K562 (cell line): ENCODE measurements at regions not wholly inside any gene's neighbourhood (a gene's known extent, or its start where the extent isn't known, plus 50 kb on each side); places are given as distances from the start of the nearest gene placed in this dataset.

Source experiments
- ATAC-seq: fragments of 200-7000 bp; cut with Tn5 transposase; 3 replicates; pipeline ENCODE4 v1.9.1; 2020; ENCODE audit warnings: moderate library complexity
- BruUV-seq: library from RNA; stranded (reverse); fragments of 400-500 nt; replicated peaks from 2 replicates; lab custom pipeline; 2021; lab: Mats Ljungman, UMichigan
- CTCF ChIA-PET: fragments of 300-600 bp; formaldehyde crosslinking; extraction: SDS; loops from one replicate; lab custom pipeline; 2021; ENCODE audit warnings: low intra/inter-chr PET ratio; lab: Yijun Ruan, JAX
- POLR2A ChIA-PET: fragments of 300-600, 350-650 bp; sonication (Branson Sonifier 250); formaldehyde crosslinking; extraction: SDS; loops from one replicate; lab custom pipeline; 2021; ENCODE audit warnings: antibody characterized with exemption, inconsistent platforms; lab: Yijun Ruan, JAX
- DNase-seq, 4 experiments: peaks; one replicate each; pipeline versions ENCODE4 v3.0.0 to v3.0.0-alpha.2; 2011 to 2018; ENCODE audit warnings: low spot score in 3 of 4, mixed read lengths in 3 of 4; ENCODE audit errors: extremely low read depth in 1 of 4
- FAIRE-seq: peaks from 2 replicates; lab custom pipeline; 2011; peaks lifted over from hg19 to GRCh38; lab: Jason Lieb, UNC
- H2AFZ ChIP-seq: 2 replicates; pipeline ENCODE4 v1.6.0; 2011; ENCODE audit warnings: low read depth, low read length, control low read depth, inconsistent platforms
- H3K27ac ChIP-seq: fragments of 200-600 bp; 3 replicates; pipeline ENCODE4 v1.8.0; 2011; ENCODE audit warnings: low read depth, mild to moderate bottlenecking, control low read depth, inconsistent platforms, low read length, moderate library complexity, mixed read lengths; ENCODE audit errors: extremely low read depth
- H3K27me3 ChIP-seq, 2 experiments: fragments of 300-600 bp in 1 of 2; 2 replicates in 1 of 2; 3 replicates in 1 of 2; pipeline versions ENCODE4 v1.6.0 to v1.8.0; 2011; ENCODE audit warnings: inconsistent platforms in 2 of 2, low read length in 2 of 2, mild to moderate bottlenecking in 1 of 2, mixed read lengths in 1 of 2, moderate library complexity in 1 of 2; ENCODE audit not compliant: control insufficient read depth in 2 of 2, insufficient read depth in 2 of 2
- H3K36me3 ChIP-seq: fragments of 300-600 bp; 3 replicates; pipeline ENCODE4 v1.8.0; 2011; ENCODE audit warnings: mild to moderate bottlenecking, low read length, inconsistent platforms; ENCODE audit not compliant: control insufficient read depth, insufficient read depth
- H3K4me1 ChIP-seq, 2 experiments: fragments of 200-600 bp in 1 of 2; replicated peaks in 1 of 2; 2 replicates in 1 of 2; 3 replicates in 1 of 2; pipeline versions ENCODE4 v1.5.1 to v1.8.0; 2011; ENCODE audit warnings: inconsistent platforms in 2 of 2, low read length in 2 of 2, mild to moderate bottlenecking in 1 of 2, mixed read lengths in 1 of 2, moderate library complexity in 1 of 2; ENCODE audit not compliant: control insufficient read depth in 2 of 2, insufficient read depth in 2 of 2
- H3K4me2 ChIP-seq: 2 replicates; pipeline ENCODE4 v1.6.1; 2011; ENCODE audit warnings: low read length, control low read depth, inconsistent platforms, mixed read lengths; ENCODE audit not compliant: insufficient read depth
- H3K4me3 ChIP-seq: fragments of 200-600 bp; sonication (generic), shearing (Covaris generic); 2 replicates; pipeline ENCODE4 v1.5.1; 2016; ENCODE audit warnings: control low read depth, inconsistent platforms
- H3K79me2 ChIP-seq: fragments of 200-600 bp; 3 replicates; pipeline ENCODE4 v1.8.0; 2011; ENCODE audit warnings: low read length, inconsistent platforms; ENCODE audit not compliant: control insufficient read depth, insufficient read depth
- H3K9ac ChIP-seq, 2 experiments: 2 replicates each; pipeline versions ENCODE4 v1.6.0 to v1.6.1; 2011; ENCODE audit warnings: low read depth in 2 of 2, low read length in 2 of 2, control low read depth in 1 of 2, inconsistent platforms in 1 of 2, mild to moderate bottlenecking in 1 of 2, mixed read lengths in 1 of 2; ENCODE audit not compliant: insufficient read depth in 1 of 2
- H3K9me1 ChIP-seq: one replicate; pipeline ENCODE4 v1.6.0; 2011; ENCODE audit warnings: inconsistent platforms, mild to moderate bottlenecking, low read length, moderate library complexity; ENCODE audit not compliant: control insufficient read depth, insufficient read depth
- H3K9me3 ChIP-seq: replicated peaks from 2 replicates; pipeline ENCODE4 v1.5.1; 2011; ENCODE audit warnings: low read depth, low read length, inconsistent platforms; ENCODE audit not compliant: control insufficient read depth, insufficient read depth
- H4K20me1 ChIP-seq: replicated peaks from 2 replicates; pipeline ENCODE4 v1.6.1; 2011; ENCODE audit warnings: low read length, inconsistent platforms, mixed read lengths; ENCODE audit not compliant: control insufficient read depth, insufficient read depth
- CBFA2T3 ChIP-seq: fragments of 450-650 bp; IDR thresholded peaks from 2 replicates; pipeline ENCODE4 v1.6.1; 2017
- CREBBP ChIP-seq: IDR thresholded peaks from one replicate; pipeline ENCODE4 v1.6.1; 2012; ENCODE audit warnings: low read depth, mild to moderate bottlenecking, control low read depth, inconsistent platforms, low read length
- DMBX1 ChIP-seq: fragments of 250-450 bp; sonication (Bioruptor Pico); IDR thresholded peaks from 2 replicates; pipeline ENCODE4 v1.8.0; 2022; ENCODE audit warnings: inconsistent platforms, mild to moderate bottlenecking, moderate library complexity, borderline replicate concordance
- FOXK1 ChIP-seq: sonication (generic); formaldehyde crosslinking; IDR thresholded peaks from 2 replicates; pipeline ENCODE4 v1.8.0; 2022; ENCODE audit warnings: missing genetic modification reagents, mild to moderate bottlenecking, borderline replicate concordance
- NR4A1 ChIP-seq, 2 experiments: fragments of 250-450 bp in 1 of 2; fragments of 450-650 bp in 1 of 2; sonication (Bioruptor Pico) in 1 of 2; IDR thresholded peaks; 2 replicates each; pipeline versions ENCODE4 v1.4.0 to v1.6.1; 2016 to 2020; ENCODE audit warnings: mild to moderate bottlenecking in 2 of 2, missing compliant biosample characterization in 1 of 2, missing genetic modification characterization in 1 of 2, moderate library complexity in 1 of 2
- PHB ChIP-seq: fragments of 250-450 bp; sonication (Bioruptor Pico); IDR thresholded peaks from 2 replicates; pipeline ENCODE4 v1.5.0; 2021
- RBM15 ChIP-seq: fragments of 200-400 bp; formaldehyde crosslinking; IDR thresholded peaks from 2 replicates; pipeline ENCODE4 v1.6.1; 2018; ENCODE audit warnings: mild to moderate bottlenecking, low read length, moderate library complexity; ENCODE audit not compliant: insufficient read depth
- TOE1 ChIP-seq, 2 experiments: fragments of 450-650 bp in 1 of 2; sonication (generic) in 1 of 2; formaldehyde crosslinking in 1 of 2; IDR thresholded peaks; 2 replicates each; pipeline versions ENCODE4 v1.7.1 to v1.8.0; 2016 to 2022; ENCODE audit warnings: borderline replicate concordance in 2 of 2, mild to moderate bottlenecking in 2 of 2, antibody characterized with exemption in 1 of 2, inconsistent platforms in 1 of 2, low read depth in 1 of 2, missing genetic modification reagents in 1 of 2, moderate library complexity in 1 of 2
- ZBTB1 ChIP-seq: sonication (generic); formaldehyde crosslinking; IDR thresholded peaks from 2 replicates; pipeline ENCODE4 v1.8.1; 2023; ENCODE audit warnings: missing genetic modification reagents, low read depth, mild to moderate bottlenecking, borderline replicate concordance
- ZNF23 ChIP-seq: fragments of 250-450 bp; sonication (Bioruptor Pico); IDR thresholded peaks from 2 replicates; pipeline ENCODE4 v1.4.0; 2020; ENCODE audit warnings: mild to moderate bottlenecking
- WGBS: fragments of 100-300 bp; shearing (Covaris generic); methylation state at CpG from one replicate; pipeline ENCODE4 v1.1.6; 2016; ENCODE audit warnings: low coverage, mixed read lengths; ENCODE audit not compliant: insufficient coverage; ENCODE audit errors: missing lambda C conversion rate; 5-methylcytosine and 5-hydroxymethylcytosine counted together
- in situ Hi-C: fragments of 300-500 bp; cut with MboI; formaldehyde crosslinking; loops from 4 replicates; pipeline ENCODE4 v1.15.0; 2018; ENCODE audit warnings: inconsistent platforms, mixed read lengths
- intact Hi-C: fragments of 100-400 bp; cut with micrococcal nuclease; formaldehyde crosslinking; loops from 2 replicates; pipeline ENCODE4 v1.14.2; 2022
- TF ChIP-seq, protein P1 (sequence below): sonication (generic); formaldehyde crosslinking; IDR thresholded peaks from 2 replicates; pipeline ENCODE4 v1.5.0; 2020; ENCODE audit warnings: missing genetic modification reagents
- TF ChIP-seq, protein P2 (sequence below), 3 experiments: IDR thresholded peaks in 2 of 3; conservative IDR thresholded peaks in 1 of 3; 2 replicates each; pipeline ENCODE4 v1.5.1; 2011 to 2012; ENCODE audit warnings: low read length in 3 of 3, mild to moderate bottlenecking in 3 of 3, control low read depth in 2 of 3, improper control_type of control experiment in 1 of 3, inconsistent platforms in 1 of 3, low read depth in 1 of 3, mixed read lengths in 1 of 3, moderate library complexity in 1 of 3; ENCODE audit not compliant: insufficient read depth in 2 of 3
- TF ChIP-seq, protein P3 (sequence below): sonication (generic); formaldehyde crosslinking; IDR thresholded peaks from 2 replicates; pipeline ENCODE4 v1.9.0; 2022; ENCODE audit warnings: mild to moderate bottlenecking, missing genetic modification reagents

DNA sequence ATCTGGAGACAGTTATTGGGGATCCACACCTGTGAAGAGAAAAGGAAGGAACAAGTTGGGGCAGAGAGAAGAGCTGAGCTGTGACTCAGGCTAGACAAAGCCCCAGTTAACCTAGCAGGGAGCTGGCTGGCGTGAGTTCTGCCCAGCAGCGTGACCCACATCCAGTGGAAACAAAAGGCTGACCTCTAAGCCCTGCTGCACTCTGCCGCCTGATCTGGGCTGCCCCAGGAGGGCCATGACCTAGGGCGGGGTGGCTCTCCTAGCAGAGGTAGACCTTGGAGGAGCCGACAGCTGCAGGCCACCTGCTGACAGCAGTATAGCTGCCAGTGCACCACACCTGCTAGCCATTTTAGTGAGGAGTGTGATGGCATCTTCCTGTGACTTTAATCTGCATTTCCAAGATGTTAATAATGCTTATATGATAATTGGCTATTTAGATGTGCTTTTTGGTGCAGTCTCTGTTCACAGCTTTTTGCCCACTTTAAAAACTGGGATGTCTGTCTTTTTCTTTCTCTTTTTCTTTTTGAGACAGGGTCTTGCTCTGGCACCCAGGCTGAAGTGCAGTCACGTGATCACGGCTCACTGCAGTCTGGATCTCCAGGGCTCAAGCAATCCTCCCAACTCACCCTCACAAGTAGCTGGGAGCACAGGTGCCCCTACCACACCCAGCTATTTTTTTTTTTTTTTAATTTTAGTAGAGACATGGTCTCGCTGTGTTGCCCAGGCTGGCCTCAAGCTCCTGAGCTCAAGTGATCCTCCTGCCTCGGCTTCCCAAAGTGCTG lies 78.1 kb downstream of the LSM3 start:
- H3K9me3 ChIP-seq, result no peaks in the 10 kb centered on the region
- CTCF ChIA-PET, result no interaction called here
- H3K27me3 ChIP-seq, result no peaks in the 10 kb centered on the region
- no TSS peak for BruUV-seq
- peaks cover 6% of the 10 kb centered on the region; the same call in 2 of the 3 replicates for H3K79me2 ChIP-seq
- in situ Hi-C loops (no loop called here), intact Hi-C loops (loop anchor here (1.0 kb wide), 2 partner anchors 53 to 149 kb away; no protein-coding TSS in a partner anchor)
- no peak overlapping the region for H3K27ac ChIP-seq
- no peak for FAIRE-seq
- H3K4me2 ChIP-seq, result no peak overlapping the region
- peak overlapping the region in 1 of 2 experiments; percentile 83; a peak in 2 of 4 replicates for H3K9ac ChIP-seq
- peak; percentile 55 for ATAC-seq
- peaks cover 3% of the 10 kb centered on the region for H3K9me1 ChIP-seq
- H4K20me1 ChIP-seq, result no peaks in the 10 kb centered on the region
- H3K36me3 ChIP-seq, result no peaks in the 10 kb centered on the region
- peak overlapping the region; percentile 47 for H2AFZ ChIP-seq
- H3K4me3 ChIP-seq, result no peak overlapping the region
- H3K4me1 ChIP-seq, result peaks cover 48 to 53% of the 10 kb centered on the region in 2 experiments
- DNase-seq, result peak in 2 of 4 experiments; percentile 54 to 62
- WGBS, result 41% methylated on average over 9 of the region's 9 CpGs
- POLR2A ChIA-PET, result interaction anchor here (0.6 to 1.2 kb wide), 9 partner anchors 9 to 338 kb away, joined by 3 read pairs; no protein-coding TSS in a partner anchor
- no peak for TF ChIP-seq RBM15
- no peak for TF ChIP-seq NR4A1 (CRISPR knock-in tag; IDR thresholded peaks at IDR 0.05)
- 0 out of 2 replicates have a peak, but pooled peaks have one; percentile 13 for TF ChIP-seq NR4A1 (tag; IDR thresholded peaks at IDR 0.05)
- TF ChIP-seq, protein P1, sequence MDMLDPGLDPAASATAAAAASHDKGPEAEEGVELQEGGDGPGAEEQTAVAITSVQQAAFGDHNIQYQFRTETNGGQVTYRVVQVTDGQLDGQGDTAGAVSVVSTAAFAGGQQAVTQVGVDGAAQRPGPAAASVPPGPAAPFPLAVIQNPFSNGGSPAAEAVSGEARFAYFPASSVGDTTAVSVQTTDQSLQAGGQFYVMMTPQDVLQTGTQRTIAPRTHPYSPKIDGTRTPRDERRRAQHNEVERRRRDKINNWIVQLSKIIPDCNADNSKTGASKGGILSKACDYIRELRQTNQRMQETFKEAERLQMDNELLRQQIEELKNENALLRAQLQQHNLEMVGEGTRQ, result peak; percentile 62
- TF ChIP-seq FOXK1, result 0 out of 2 replicates have a peak, but pooled peaks have one; percentile 33
- 0 out of 2 replicates have a peak, but pooled peaks have one; percentile 49 for TF ChIP-seq ZBTB1 (CRISPR knock-in tag)
- peak; percentile 76; the same call in 1 of the 2 replicates for TF ChIP-seq TOE1 (IDR thresholded peaks at IDR 0.05; ENCODE audit: borderline replicate concordance)
- TF ChIP-seq TOE1 (CRISPR knock-in tag; IDR thresholded peaks at IDR 0.05; ENCODE audit: borderline replicate concordance, low read depth), result no peak
- TF ChIP-seq PHB, result no peak
- TF ChIP-seq DMBX1 (CRISPR knock-in tag), result peak; percentile 15
- TF ChIP-seq, protein P2, sequence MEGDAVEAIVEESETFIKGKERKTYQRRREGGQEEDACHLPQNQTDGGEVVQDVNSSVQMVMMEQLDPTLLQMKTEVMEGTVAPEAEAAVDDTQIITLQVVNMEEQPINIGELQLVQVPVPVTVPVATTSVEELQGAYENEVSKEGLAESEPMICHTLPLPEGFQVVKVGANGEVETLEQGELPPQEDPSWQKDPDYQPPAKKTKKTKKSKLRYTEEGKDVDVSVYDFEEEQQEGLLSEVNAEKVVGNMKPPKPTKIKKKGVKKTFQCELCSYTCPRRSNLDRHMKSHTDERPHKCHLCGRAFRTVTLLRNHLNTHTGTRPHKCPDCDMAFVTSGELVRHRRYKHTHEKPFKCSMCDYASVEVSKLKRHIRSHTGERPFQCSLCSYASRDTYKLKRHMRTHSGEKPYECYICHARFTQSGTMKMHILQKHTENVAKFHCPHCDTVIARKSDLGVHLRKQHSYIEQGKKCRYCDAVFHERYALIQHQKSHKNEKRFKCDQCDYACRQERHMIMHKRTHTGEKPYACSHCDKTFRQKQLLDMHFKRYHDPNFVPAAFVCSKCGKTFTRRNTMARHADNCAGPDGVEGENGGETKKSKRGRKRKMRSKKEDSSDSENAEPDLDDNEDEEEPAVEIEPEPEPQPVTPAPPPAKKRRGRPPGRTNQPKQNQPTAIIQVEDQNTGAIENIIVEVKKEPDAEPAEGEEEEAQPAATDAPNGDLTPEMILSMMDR (IDR thresholded peaks at IDR 0.05 in 2 of 3, conservative IDR thresholded peaks at IDR 0.05 in 1 of 3; ENCODE audit: insufficient read depth in 2 of 3, low read depth in 1 of 3, low read length in 3 of 3), result 0 out of 6 replicates have a peak, but pooled peaks of 1 of the 3 experiments have one; percentile 12
- TF ChIP-seq, protein P3, sequence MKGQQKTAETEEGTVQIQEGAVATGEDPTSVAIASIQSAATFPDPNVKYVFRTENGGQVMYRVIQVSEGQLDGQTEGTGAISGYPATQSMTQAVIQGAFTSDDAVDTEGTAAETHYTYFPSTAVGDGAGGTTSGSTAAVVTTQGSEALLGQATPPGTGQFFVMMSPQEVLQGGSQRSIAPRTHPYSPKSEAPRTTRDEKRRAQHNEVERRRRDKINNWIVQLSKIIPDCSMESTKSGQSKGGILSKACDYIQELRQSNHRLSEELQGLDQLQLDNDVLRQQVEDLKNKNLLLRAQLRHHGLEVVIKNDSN (CRISPR knock-in tag), result peak; percentile 49
- TF ChIP-seq CBFA2T3, result peak; percentile 47
- no peak for TF ChIP-seq ZNF23
- TF ChIP-seq CREBBP, result no peak
